ENCODE measurements at regions not wholly inside any gene's neighbourhood (a gene's known extent, or its start where the extent isn't known, plus 50 kb on each side); places are given as distances from the start of the nearest gene placed in this dataset.
"Not testable (repeated sequence)": the region's sequence is repeated elsewhere in the genome, so short reads cannot be mapped to it uniquely, and the experiment has no call there.

DNA sequence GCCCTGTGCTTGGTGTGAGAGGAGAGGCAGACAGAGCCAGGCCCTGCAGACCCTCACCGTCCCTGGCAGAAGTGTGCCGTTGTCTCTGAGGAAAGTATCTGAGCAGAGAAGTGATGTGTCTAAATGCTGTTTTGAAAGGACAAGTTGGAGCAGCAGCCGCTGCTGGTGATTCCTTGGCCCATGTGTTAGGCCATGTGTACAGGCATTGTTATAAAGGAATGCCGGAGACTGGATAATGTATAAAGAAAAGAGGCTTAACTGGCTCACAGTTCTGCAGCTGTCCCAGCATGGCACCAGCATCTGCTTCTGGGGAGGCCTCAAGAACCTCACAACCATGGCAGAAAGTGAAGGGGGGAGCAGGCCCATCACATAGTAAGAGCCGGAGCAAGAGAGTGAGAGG, 334.6 kb upstream of the ATP10A start:
- TF ChIP-seq, protein P1, sequence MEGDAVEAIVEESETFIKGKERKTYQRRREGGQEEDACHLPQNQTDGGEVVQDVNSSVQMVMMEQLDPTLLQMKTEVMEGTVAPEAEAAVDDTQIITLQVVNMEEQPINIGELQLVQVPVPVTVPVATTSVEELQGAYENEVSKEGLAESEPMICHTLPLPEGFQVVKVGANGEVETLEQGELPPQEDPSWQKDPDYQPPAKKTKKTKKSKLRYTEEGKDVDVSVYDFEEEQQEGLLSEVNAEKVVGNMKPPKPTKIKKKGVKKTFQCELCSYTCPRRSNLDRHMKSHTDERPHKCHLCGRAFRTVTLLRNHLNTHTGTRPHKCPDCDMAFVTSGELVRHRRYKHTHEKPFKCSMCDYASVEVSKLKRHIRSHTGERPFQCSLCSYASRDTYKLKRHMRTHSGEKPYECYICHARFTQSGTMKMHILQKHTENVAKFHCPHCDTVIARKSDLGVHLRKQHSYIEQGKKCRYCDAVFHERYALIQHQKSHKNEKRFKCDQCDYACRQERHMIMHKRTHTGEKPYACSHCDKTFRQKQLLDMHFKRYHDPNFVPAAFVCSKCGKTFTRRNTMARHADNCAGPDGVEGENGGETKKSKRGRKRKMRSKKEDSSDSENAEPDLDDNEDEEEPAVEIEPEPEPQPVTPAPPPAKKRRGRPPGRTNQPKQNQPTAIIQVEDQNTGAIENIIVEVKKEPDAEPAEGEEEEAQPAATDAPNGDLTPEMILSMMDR (IDR thresholded peaks at IDR 0.05; ENCODE audit: low read depth, low read length): no peak
- DNase-seq (ENCODE audit: low read depth, low spot score): no peak
- in situ Hi-C loops (cut with HindIII; ENCODE audit: low sequenced_read_pairs): no loop called here
- no peak overlapping the region for H3K4me3 ChIP-seq (ENCODE audit: low read depth, low read length)

DNA sequence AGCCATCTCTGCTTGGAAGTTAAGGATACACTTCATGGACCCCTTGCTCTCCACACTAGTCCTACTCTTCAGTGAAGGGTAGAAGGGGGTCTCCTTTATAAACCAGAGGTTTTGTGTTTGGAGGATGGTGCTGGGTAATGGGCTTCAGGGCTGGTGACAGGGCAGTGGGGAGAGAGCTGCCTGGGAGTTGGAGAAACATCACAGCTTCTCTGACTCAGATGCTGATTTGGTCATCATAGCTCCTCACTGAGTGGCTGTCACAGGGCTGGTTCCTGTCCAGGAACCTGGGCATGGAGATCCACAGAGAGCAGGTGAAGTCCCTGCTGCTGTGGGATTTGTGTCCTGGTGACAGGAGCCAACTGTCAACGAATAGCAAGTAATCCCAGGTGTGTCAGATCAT, 333.9 kb upstream of the ATP10A start:
- in situ Hi-C loops (cut with HindIII; ENCODE audit: low sequenced_read_pairs): no loop called here
- H3K4me3 ChIP-seq (ENCODE audit: low read depth, low read length): no peak overlapping the region
- DNase-seq (ENCODE audit: low read depth, low spot score): no peak
- TF ChIP-seq, protein P1 (IDR thresholded peaks at IDR 0.05; ENCODE audit: low read depth, low read length): no peak

DNA sequence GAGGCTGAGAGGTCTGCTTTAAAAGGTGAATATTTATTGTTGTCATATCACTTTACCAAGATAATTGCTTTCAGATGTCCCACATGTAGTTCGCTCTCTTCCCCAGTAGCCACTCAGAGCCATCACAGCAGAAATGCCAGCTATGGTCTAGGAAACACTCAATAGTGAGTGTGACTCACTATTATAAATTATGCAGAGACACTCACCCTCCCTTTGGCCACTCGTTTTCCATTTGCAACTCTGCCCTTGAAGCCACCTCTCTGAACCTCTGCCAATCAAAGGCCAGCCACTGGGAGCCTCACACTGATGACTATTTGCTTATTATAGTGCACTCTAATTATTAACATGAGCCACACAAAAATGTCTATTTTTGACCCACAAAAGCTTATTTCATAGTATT, 328.1 kb upstream of the ATP10A start:
- TF ChIP-seq, protein P1 (IDR thresholded peaks at IDR 0.05; ENCODE audit: low read depth, low read length): no peak
- H3K4me3 ChIP-seq (ENCODE audit: low read depth, low read length): no peak overlapping the region
- no peak for DNase-seq (ENCODE audit: low read depth, low spot score)
- in situ Hi-C loops (cut with HindIII; ENCODE audit: low sequenced_read_pairs): no loop called here

DNA sequence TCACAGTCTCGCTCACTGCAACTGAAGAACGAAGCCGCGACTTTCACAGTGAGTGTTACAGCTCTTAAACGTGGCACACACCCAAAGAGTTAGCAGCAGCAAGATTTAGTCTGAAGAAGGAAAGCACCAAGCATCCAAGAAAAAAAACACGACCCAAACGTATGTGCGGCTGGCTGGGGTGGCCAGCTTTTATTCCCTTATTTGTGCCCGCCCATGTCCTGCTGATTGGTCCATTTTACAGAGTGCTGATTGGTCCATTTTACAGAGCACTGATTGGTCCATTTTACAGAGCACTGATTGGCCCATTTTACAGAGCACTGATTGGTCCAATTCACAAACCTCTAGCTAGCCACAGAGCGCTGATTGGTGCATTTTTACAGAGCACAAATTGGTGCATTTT, 323.0 kb upstream of the ATP10A start:
- in situ Hi-C loops (cut with HindIII; ENCODE audit: low sequenced_read_pairs); DNase-seq (ENCODE audit: low read depth, low spot score); H3K4me3 ChIP-seq (ENCODE audit: low read depth, low read length): not testable (repeated sequence)

DNA sequence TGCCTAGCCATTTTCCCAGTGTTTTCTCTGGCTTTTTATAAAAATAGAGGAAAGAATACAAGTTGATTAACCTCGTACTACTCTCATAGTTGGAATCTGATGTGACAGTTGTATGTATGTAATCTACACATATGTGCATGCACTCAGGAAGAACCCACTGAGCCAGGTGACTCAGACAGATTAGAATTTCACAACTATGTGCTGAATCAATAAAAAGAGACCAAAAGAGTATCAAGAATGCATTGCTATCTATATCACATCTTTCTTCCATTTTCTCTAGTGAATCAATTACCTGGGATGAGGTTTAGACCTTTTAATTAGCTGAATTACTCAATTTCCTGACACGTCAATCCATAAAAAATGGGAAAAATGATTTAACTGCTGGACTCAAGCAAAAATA, 319.3 kb upstream of the ATP10A start:
- no peak for DNase-seq (ENCODE audit: low read depth, low spot score)
- TF ChIP-seq, protein P1 (IDR thresholded peaks at IDR 0.05; ENCODE audit: low read depth, low read length): no peak
- no peak overlapping the region for H3K4me3 ChIP-seq (ENCODE audit: low read depth, low read length)
- in situ Hi-C loops (cut with HindIII; ENCODE audit: low sequenced_read_pairs): no loop called here

DNA sequence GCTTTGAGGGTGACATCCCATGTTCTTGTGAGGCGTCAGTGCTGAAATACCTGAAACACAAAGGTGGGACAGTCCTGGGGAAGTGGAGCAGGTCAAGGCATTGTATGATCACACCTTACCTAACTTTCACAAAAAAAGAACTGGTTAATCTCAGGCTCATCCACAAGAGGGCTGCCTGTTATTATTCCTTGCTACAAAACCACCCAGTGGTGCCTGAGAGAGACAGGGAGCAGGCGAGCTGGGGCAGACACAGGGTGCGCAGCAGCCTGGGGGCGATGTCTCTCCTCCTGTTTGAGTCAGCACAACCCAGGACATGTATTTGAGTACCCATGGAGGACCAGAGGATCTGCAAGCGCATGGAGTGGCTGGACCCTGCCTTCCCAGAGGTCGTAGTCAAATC, 316.8 kb upstream of the ATP10A start:
- in situ Hi-C loops (cut with HindIII; ENCODE audit: low sequenced_read_pairs): no loop called here
- DNase-seq (ENCODE audit: low read depth, low spot score): no peak
- H3K4me3 ChIP-seq (ENCODE audit: low read depth, low read length): no peak overlapping the region
- TF ChIP-seq, protein P1 (IDR thresholded peaks at IDR 0.05; ENCODE audit: low read depth, low read length): no peak

DNA sequence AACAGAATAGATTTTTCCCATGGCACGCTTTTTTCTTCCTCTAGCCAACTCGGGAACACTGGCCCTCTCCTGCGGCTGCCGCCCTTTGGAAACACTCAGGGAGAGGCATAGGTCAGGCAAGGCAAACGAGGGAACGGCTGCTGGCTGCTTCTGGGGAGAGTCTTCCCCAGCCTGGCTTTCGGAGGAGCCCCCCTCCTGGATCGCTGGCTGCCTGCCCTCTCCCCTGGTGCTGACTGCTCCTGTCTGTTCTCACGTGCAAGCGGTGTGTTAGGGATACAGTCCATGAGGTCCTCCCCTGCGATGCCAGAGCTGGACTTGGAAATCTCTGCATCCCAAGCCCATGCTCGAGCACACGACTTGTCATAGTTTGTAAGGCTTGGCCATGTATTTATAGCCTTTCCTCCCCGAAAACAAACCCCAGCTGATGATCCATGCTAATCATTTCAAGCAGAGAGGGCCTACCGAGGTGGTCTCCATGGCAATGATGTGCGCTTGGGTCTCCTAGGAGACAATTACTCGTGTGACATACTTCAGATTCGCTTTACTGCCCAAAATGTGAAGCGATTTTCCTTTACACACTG, 315.6 kb upstream of the ATP10A start:
- TF ChIP-seq, protein P1 (IDR thresholded peaks at IDR 0.05; ENCODE audit: low read depth, low read length): no peak
- no peak for DNase-seq (ENCODE audit: low read depth, low spot score)
- in situ Hi-C loops (cut with HindIII; ENCODE audit: low sequenced_read_pairs): no loop called here

More for the DNA sequence above, 315.6 kb upstream of the ATP10A start:
- H3K4me3 ChIP-seq (ENCODE audit: low read depth, low read length): no peak overlapping the region
